ENCODE measurements at regions not wholly inside any gene's neighbourhood (a gene's known extent, or its start where the extent isn't known, plus 50 kb on each side); places are given as distances from the start of the nearest gene placed in this dataset.
"Not testable (repeated sequence)": the region's sequence is repeated elsewhere in the genome, so short reads cannot be mapped to it uniquely, and the experiment has no call there.

DNA sequence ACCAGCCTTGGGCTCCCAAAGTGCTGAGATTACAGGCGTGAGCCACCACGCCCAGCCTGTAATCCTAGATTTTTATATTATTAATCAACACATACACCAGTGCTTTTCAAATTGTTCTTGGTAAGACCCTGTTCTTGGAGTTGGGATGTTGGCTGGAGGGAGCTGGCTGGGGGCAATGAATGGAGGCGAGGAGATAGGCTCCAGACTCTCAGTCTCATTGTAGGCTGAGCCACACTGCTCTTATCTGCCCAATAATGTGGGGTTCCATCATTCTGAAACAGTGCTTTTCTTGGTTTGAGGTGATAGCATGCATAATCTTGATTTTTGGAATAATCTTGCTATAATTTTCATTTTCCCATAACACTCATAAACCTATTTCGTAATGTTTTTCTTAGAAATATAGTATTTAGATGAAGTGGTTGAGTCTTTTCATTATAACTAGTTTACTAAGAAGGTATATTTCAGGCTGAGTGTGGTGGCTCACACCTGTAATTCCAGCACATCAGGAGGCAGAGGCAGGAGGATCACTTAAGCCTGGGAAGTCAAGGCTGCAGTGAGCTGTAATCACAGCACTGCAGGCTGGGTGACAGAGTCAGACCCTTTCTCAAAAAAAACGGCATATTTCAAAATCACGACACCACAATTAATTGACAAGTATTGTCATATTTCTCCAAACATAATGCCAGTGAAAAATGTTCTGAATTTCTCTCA lies 65.1 kb upstream of the LYZL2 start:
- no peaks in the 10 kb centered on the region for H4K20me1 ChIP-seq (ENCODE audit: control insufficient read depth, extremely low read depth, insufficient read depth, low read length)

DNA sequence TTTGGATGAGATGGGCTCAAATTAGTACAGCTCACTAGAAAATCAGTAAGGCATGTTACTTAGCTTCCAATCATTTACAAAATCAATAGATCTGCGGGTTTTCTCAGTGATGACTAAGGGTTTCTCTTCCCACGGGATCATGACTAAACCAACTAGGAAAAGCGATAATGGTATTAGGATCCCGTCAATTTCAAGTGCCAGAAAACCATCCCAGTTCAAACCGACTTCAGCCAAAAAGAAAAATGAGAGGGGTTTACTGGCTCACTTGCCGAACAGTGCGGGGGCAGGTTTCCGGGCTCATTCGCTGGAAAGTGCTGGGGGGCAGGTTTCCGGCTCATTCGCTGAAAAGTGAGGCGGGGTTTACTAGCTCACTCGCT lies 62.1 kb upstream of the LYZL2 start:
- no peaks in the 10 kb centered on the region for H3K9me1 ChIP-seq (ENCODE audit: control insufficient read depth, extremely low read depth, insufficient read depth, low read length)
- H3K4me1 ChIP-seq (ENCODE audit: control insufficient read depth, extremely low read depth, insufficient read depth, low read length): no peaks in the 10 kb centered on the region
- peaks cover 3% of the 10 kb centered on the region for H4K20me1 ChIP-seq (ENCODE audit: control insufficient read depth, extremely low read depth, insufficient read depth, low read length)
- H3K9me3 ChIP-seq (ENCODE audit: control insufficient read depth, low read depth, low read length): no peaks in the 10 kb centered on the region
- H3K36me3 ChIP-seq (ENCODE audit: control insufficient read depth in 2 of 2, extremely low read depth in 1 of 2, insufficient read depth in 2 of 2, low read length in 2 of 2): no peaks in the 10 kb centered on the region
- FAIRE-seq (no peak), DNase-seq (ENCODE audit: low read depth, low spot score) (no peak)
- peaks cover 10% of the 10 kb centered on the region for H3K27me3 ChIP-seq (ENCODE audit: control insufficient read depth, extremely low read depth, insufficient read depth, low read length)
- TF ChIP-seq, protein P1, sequence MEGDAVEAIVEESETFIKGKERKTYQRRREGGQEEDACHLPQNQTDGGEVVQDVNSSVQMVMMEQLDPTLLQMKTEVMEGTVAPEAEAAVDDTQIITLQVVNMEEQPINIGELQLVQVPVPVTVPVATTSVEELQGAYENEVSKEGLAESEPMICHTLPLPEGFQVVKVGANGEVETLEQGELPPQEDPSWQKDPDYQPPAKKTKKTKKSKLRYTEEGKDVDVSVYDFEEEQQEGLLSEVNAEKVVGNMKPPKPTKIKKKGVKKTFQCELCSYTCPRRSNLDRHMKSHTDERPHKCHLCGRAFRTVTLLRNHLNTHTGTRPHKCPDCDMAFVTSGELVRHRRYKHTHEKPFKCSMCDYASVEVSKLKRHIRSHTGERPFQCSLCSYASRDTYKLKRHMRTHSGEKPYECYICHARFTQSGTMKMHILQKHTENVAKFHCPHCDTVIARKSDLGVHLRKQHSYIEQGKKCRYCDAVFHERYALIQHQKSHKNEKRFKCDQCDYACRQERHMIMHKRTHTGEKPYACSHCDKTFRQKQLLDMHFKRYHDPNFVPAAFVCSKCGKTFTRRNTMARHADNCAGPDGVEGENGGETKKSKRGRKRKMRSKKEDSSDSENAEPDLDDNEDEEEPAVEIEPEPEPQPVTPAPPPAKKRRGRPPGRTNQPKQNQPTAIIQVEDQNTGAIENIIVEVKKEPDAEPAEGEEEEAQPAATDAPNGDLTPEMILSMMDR (optimal IDR thresholded peaks at IDR 0.05 in 1 of 3, IDR thresholded peaks at IDR 0.05 in 1 of 3, conservative IDR thresholded peaks at IDR 0.05 in 1 of 3; ENCODE audit: extremely low read depth in 1 of 3, insufficient read depth in 2 of 3, low read length in 3 of 3): no peak
- no peak for TF ChIP-seq EZH2 (IDR thresholded peaks at IDR 0.05; ENCODE audit: low read length)
- H3K27ac ChIP-seq (ENCODE audit: control insufficient read depth, insufficient read depth, low read length): no peak overlapping the region
- no peaks in the 10 kb centered on the region for H3K79me2 ChIP-seq (ENCODE audit: control insufficient read depth, insufficient read depth, low read length)
- H3K9ac ChIP-seq (ENCODE audit: control insufficient read depth, extremely low read depth, insufficient read depth, low read length): no peak overlapping the region
- no peak overlapping the region for H3K4me3 ChIP-seq (ENCODE audit: control insufficient read depth in 2 of 3, extremely low read depth in 1 of 3, insufficient read depth in 2 of 3, low read depth in 1 of 3, low read length in 3 of 3)
- no peak overlapping the region for H3K4me2 ChIP-seq (ENCODE audit: control insufficient read depth, extremely low read depth, insufficient read depth, low read depth, low read length)
- H2AFZ ChIP-seq (ENCODE audit: control insufficient read depth, low read length): no peak overlapping the region
- dilution Hi-C loops (cut with MboI; ENCODE audit: extremely low pct_ligation_motif_present, low sequenced_read_pairs): no loop called here

More for the DNA sequence above, 65.1 kb upstream of the LYZL2 start:
- H3K9me3 ChIP-seq (ENCODE audit: control insufficient read depth, low read depth, low read length): no peaks in the 10 kb centered on the region
- DNase-seq (ENCODE audit: low read depth, low spot score) (no peak), FAIRE-seq (no peak)
- no peak for TF ChIP-seq EZH2 (IDR thresholded peaks at IDR 0.05; ENCODE audit: low read length)
- no peak overlapping the region for H3K4me2 ChIP-seq (ENCODE audit: control insufficient read depth, extremely low read depth, insufficient read depth, low read depth, low read length)
- H3K79me2 ChIP-seq (ENCODE audit: control insufficient read depth, insufficient read depth, low read length): no peaks in the 10 kb centered on the region
- H3K27me3 ChIP-seq (ENCODE audit: control insufficient read depth, extremely low read depth, insufficient read depth, low read length): no peaks in the 10 kb centered on the region
- H3K36me3 ChIP-seq (ENCODE audit: control insufficient read depth in 2 of 2, extremely low read depth in 1 of 2, insufficient read depth in 2 of 2, low read length in 2 of 2): no peaks in the 10 kb centered on the region
- dilution Hi-C loops (cut with MboI; ENCODE audit: extremely low pct_ligation_motif_present, low sequenced_read_pairs): no loop called here
- no peaks in the 10 kb centered on the region for H3K4me1 ChIP-seq (ENCODE audit: control insufficient read depth, extremely low read depth, insufficient read depth, low read length)
- H3K4me3 ChIP-seq (ENCODE audit: control insufficient read depth in 2 of 3, extremely low read depth in 1 of 3, insufficient read depth in 2 of 3, low read depth in 1 of 3, low read length in 3 of 3): no peak overlapping the region
- no peak overlapping the region for H3K27ac ChIP-seq (ENCODE audit: control insufficient read depth, insufficient read depth, low read length)
- no peak overlapping the region for H3K9ac ChIP-seq (ENCODE audit: control insufficient read depth, extremely low read depth, insufficient read depth, low read length)
- H3K9me1 ChIP-seq (ENCODE audit: control insufficient read depth, extremely low read depth, insufficient read depth, low read length): no peaks in the 10 kb centered on the region
- H2AFZ ChIP-seq (ENCODE audit: control insufficient read depth, low read length): no peak overlapping the region

DNA sequence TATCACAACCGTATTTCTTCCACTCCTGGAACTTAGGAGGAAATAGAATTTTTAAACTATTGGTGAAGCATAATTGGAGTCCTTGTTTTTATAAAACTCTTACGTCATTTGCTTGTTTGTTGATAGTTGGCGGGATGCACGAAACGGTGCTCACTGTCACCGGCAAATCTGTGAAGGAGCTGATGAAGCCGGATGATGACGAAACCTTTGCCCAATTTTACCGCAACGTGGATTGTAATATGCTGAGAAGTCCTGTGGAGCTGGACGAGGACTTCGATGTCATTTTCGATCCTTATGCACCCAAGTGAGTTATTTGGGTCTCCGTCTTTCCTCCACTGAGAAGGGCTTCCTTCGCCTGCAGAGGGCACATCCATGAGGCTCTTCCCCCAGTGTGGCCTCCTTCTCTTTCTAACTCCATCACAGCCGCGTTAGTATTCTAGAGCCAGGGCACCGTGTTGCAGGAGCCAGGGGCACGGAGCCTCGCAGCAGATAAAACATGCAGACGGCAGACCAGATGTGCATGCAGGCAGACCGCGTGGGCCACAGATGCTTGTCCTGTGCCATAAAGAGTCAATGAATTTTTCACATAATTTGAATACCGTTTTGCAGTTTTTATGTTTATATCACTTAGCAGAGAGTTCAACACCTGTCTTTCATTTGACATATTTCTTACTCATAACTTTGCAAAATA lies 61.5 kb upstream of the LYZL2 start:
- H3K27ac ChIP-seq (ENCODE audit: control insufficient read depth, insufficient read depth, low read length); H3K9ac ChIP-seq (ENCODE audit: control insufficient read depth, extremely low read depth, insufficient read depth, low read length); DNase-seq (ENCODE audit: low read depth, low spot score); H3K4me3 ChIP-seq (ENCODE audit: control insufficient read depth in 2 of 3, extremely low read depth in 1 of 3, insufficient read depth in 2 of 3, low read depth in 1 of 3, low read length in 3 of 3); H2AFZ ChIP-seq (ENCODE audit: control insufficient read depth, low read length); dilution Hi-C loops (cut with MboI; ENCODE audit: extremely low pct_ligation_motif_present, low sequenced_read_pairs); H3K9me1 ChIP-seq (ENCODE audit: control insufficient read depth, extremely low read depth, insufficient read depth, low read length); H3K4me1 ChIP-seq (ENCODE audit: control insufficient read depth, extremely low read depth, insufficient read depth, low read length); H3K79me2 ChIP-seq (ENCODE audit: control insufficient read depth, insufficient read depth, low read length); FAIRE-seq; H3K4me2 ChIP-seq (ENCODE audit: control insufficient read depth, extremely low read depth, insufficient read depth, low read depth, low read length); H3K36me3 ChIP-seq (ENCODE audit: control insufficient read depth in 2 of 2, extremely low read depth in 1 of 2, insufficient read depth in 2 of 2, low read length in 2 of 2); H4K20me1 ChIP-seq (ENCODE audit: control insufficient read depth, extremely low read depth, insufficient read depth, low read length); H3K9me3 ChIP-seq (ENCODE audit: control insufficient read depth, low read depth, low read length): not testable (repeated sequence)
- H3K27me3 ChIP-seq (ENCODE audit: control insufficient read depth, extremely low read depth, insufficient read depth, low read length): peaks cover 12% of the 10 kb centered on the region
